ENCODE measurements at regions not wholly inside any gene's neighbourhood (a gene's known extent, or its start where the extent isn't known, plus 50 kb on each side); places are given as distances from the start of the nearest gene placed in this dataset.

DNA sequence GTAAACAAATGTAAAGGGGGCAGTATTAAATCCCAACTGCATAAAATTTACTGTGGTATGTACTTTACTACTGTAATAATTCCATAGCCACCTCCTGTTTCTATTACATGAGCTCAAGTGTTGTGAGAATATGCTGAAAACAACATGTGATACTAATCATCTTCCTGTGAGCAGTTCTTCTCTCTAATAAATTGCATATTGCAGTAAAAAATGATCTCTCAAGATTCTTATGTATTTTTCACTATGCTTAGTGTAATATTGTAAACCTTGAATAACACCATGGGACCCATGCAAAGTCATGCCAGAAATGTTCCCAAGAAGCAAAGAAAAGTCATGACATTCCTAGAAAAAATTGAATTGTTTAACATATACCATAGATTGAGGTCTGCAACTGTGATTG lies 133.0 kb upstream of the ATXN1 start:
- TF ChIP-seq POLR2A (IDR thresholded peaks at IDR 0.05; ENCODE audit: low read depth, low read length) = no peak
- TF ChIP-seq TAF1 (IDR thresholded peaks at IDR 0.05; ENCODE audit: borderline replicate concordance, low read depth, low read length) = no peak
